GM19239 (cell line): ENCODE measurements at regions not wholly inside any gene's neighbourhood (a gene's known extent, or its start where the extent isn't known, plus 50 kb on each side); places are given as distances from the start of the nearest gene placed in this dataset.
A peak's percentile ranks its signal among the peaks of the same experiment; 100 is the strongest.
"Not testable (repeated sequence)": the region's sequence is repeated elsewhere in the genome, so short reads cannot be mapped to it uniquely, and the experiment has no call there.

Source experiments
- DNase-seq: peaks from one replicate; pipeline ENCODE4 v3.0.0; 2011; ENCODE audit warnings: low spot score; ENCODE audit not compliant: insufficient read length
- FAIRE-seq: peaks from 2 replicates; lab custom pipeline; 2011; peaks lifted over from hg19 to GRCh38; lab: Jason Lieb, UNC

DNA sequence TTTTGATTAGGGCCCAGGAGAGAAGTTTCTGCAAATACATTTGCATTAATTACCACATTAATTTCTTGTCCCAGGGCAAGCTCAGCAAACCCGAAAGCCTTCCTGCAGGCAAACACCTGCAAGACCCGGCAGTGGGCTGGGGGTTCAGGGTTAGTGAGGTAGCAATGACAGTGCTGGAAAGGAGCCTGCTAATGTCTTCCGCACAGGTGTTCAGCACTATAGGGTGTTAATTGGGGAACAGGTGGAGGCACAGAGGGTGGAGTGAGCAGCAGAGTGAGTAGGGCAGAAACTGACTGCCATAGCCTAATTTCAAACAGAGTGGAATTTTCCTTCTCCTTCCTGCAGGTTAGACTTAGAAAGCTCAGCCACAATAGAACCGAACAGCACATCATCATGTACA lies 50.9 kb upstream of the UBASH3B start:
- DNase-seq (no peak), FAIRE-seq (no peak)

DNA sequence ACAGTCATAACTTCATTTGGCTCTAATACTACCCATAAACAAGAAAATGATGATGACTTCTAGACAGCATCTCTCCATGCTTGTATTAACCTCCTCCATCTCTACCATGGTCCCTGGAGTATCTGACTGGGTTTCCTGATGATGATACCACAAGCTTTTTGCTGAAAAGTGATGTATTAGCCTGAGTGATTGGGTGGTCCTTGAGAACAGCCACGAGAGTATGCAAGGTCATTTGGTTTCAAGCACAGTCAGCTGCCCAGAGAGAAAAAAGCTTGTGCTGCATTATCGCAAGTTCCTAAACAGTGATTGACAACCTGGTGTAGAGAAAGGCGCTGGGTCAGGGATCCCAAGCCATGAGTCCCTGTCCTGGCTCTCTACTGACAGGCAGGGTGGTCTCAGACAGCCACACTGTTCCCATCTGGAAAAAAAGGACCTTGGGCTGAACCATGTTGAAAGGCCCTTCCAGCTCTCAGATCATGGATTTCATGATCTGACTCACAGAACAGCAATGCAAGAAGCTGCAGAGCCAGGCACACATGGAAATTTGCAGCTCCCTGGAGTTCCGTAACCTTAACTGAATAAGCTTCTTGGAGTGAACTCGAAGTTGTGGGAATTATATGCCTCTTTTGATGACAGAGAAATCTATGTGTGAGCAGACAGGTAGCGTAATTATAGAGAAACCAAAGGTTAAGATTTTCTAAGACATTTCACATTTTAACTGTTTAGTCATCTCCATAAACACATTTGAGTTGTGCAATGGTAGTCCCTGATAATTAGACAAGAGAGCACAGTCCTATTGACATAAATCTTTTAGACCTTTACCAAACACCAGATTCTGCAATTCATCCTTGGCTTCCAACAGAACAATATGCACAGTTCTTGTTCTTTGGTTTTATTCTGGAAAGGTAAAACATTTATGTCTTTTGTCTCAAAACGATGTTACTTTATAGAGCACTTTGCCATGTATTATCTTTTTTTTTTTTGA lies 54.1 kb upstream of the UBASH3B start:
- no peak for FAIRE-seq

GRCh38 chr11:122600290-122600689 lies 55.2 kb upstream of the UBASH3B start:
- DNase-seq (no peak), FAIRE-seq (no peak)

More for the DNA sequence above, 54.1 kb upstream of the UBASH3B start:
- no peak for DNase-seq

DNA sequence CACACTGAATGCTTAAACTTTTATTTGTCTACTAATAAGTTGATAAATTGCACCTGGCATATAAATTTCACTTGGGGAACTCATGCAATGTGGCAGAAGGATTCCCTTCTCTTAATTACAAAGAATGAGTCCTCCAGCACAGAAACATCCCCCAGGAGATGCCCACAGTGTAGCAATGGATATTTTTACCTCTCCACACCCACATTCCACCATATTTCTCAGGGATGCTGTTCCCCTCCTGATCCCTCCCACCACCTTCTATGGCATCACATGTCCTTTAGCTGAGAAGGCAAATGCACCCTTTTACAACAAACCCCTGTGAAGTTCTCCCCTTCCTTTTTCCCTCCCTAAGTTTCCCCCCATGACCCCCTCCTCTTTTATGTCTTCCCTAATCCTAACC lies 56.1 kb upstream of the UBASH3B start:
- FAIRE-seq = no peak
- no peak for DNase-seq

DNA sequence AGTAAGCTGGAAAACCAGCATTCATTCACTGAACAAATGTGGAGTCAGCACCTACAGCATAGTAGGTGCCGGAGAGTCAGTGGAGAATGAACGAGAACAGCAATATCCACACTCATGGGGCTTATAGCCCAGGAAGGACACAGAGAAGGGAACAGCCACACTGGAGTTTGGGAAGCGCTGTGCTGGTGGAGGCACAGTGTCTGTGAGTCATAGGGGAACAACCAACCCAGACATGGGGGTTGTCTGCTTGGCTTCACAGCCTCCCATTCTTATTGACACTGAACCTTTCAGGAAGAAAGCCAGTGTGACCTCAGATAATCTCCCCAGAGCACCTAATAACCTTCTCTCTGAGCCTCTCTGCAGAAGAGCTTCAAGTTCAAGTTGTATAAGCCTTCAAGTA lies 56.6 kb upstream of the UBASH3B start:
- no peak for FAIRE-seq
- no peak for DNase-seq

GRCh38 chr11:122597511-122597910 lies 58.0 kb upstream of the UBASH3B start:
- FAIRE-seq (no peak), DNase-seq (no peak)

DNA sequence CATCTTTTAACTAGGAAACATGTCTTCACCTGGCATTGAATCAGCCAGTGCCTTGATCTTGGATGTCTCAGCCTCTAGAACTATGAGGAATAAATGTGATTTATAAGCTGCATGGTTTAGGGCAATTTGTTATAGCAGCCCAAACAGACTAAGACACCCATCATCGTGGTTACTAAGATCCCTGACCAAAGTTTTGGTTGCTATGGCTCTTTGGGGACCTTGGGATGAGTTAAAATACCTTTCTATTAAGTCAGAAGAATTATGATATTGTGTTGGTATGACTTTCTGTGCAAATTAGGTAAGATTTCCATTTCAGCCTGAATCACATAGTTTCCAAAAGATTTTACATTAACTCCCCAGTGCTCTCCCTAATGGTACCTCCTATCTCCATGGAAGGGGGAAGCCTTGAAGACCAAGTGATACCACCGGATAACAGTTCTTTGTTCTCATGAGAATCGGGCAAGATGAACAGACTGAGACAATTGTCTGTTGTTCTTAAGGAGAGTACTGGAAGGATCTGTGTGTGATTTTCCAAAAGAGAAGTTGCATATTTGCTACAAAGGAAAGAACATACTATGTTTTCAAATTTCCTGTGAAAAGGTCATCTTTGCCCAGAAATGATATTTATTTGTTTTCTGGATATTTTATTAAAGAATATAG lies 60.4 kb upstream of the UBASH3B start:
- FAIRE-seq (no peak), DNase-seq (no peak)

- FAIRE-seq = peak; percentile 8
- DNase-seq = no peak
Measured at GRCh38 chr11:122593473-122594420, 61.8 kb upstream of the UBASH3B start.

GRCh38 chr11:122592641-122593040 lies 62.9 kb upstream of the UBASH3B start:
- FAIRE-seq (no peak), DNase-seq (no peak)

- DNase-seq (no peak), FAIRE-seq (no peak)
Measured at GRCh38 chr11:122584670-122585069, 70.9 kb upstream of the UBASH3B start.

- not testable (repeated sequence) for DNase-seq, FAIRE-seq
Measured at GRCh38 chr11:122580071-122580470, 75.5 kb upstream of the UBASH3B start.

- FAIRE-seq (no peak), DNase-seq (no peak)
Measured at GRCh38 chr11:122578171-122578825, 77.2 kb upstream of the UBASH3B start.

DNA sequence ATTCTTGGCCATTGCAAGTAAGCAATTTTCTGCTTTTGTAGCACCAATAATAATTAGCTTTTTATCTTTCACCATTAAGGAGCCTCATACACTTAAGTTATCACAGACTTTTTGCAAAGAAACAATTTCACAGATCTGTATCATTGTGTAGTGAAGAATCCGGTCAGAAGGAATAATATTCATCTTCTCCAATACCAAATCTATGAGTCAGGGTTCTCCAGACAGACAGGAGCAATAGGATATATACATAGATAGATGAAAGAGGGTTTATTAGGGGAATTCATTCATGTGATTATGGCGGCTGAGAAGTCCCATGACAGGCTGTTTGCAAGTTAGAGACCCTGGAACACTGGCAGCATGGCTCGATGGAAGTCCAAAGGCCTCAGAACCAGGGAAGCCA lies 82.9 kb upstream of the UBASH3B start:
- DNase-seq = no peak
- no peak for FAIRE-seq

- DNase-seq (no peak), FAIRE-seq (no peak)
Measured at GRCh38 chr11:122563761-122564160, 91.8 kb upstream of the UBASH3B start.

- DNase-seq (no peak), FAIRE-seq (no peak)
Measured at GRCh38 chr11:122559734-122560382, 95.7 kb upstream of the UBASH3B start.

- DNase-seq, FAIRE-seq: not testable (repeated sequence)
Measured at GRCh38 chr11:122559218-122559617, 96.3 kb upstream of the UBASH3B start.

DNA sequence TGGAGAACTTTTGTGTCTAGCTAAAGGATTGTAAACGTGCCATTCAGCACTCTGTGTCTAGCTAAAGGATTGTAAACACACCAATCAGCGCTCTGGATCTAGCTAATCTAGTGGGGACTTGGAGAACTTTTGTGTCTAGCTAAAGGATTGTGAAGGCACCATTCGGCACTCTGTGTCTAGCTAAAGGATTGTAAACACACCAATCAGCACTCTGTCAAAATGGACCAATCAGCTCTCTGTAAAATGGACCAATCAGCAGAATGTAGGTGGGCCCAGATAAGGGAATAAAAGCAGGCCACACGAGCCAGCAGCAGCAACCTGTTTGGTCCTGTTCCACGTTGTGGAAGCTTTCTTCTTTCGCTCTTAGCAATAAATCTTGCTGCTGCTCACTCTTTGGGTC lies 98.4 kb upstream of the UBASH3B start:
- DNase-seq, FAIRE-seq: not testable (repeated sequence)

DNA sequence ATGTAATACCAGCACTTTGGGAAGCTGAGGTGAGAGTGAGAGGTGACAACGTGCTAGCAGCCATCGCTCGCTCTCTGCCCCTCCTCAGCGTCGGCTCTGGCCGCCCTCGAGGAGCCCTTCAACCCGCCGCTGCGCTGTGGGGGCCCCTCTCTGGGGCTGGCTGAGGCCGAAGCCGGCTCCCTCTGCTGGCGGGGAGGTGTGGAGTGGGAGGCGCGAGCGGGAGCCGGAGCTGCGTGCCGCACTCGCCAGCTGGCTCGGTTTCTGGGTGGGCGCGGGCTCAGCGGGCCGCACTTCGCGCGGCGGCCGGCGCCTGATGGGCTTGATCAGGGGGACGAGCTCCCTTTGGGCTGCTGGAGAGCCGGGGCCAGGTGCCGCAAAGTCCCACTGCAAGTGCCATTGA lies 98.9 kb upstream of the UBASH3B start:
- FAIRE-seq = no peak

GRCh38 chr11:122538060-122538459 lies 117.5 kb upstream of the UBASH3B start:
- no peak for DNase-seq

More for the DNA sequence above, 98.9 kb upstream of the UBASH3B start:
- DNase-seq = no peak

More at GRCh38 chr11:122538060-122538459, 117.5 kb upstream of the UBASH3B start:
- FAIRE-seq = no peak
